ENCODE measurements at regions not wholly inside any gene's neighbourhood (a gene's known extent, or its start where the extent isn't known, plus 50 kb on each side); places are given as distances from the start of the nearest gene placed in this dataset.
"Not testable (repeated sequence)": the region's sequence is repeated elsewhere in the genome, so short reads cannot be mapped to it uniquely, and the experiment has no call there.

DNA sequence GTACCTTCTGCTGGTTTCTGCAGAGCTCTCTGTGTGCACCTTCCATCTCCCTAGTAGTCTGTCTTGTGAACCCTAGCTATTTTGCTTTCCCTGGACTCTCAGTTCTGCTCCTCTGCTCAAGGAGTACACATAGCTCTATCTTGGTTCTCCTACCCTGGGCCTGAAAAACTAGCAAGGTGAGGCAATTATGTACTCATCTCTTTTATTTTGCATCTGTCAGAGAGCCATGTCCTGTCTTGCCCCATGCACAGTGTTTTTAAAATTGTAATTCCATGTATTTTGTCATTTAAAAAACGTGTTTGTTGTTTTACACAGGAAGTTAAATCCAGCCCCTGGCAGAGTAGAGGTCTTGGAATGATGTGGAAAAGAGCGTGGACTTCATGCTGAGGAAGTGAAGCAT, 684.9 kb upstream of the CPEB2 start:
- DNase-seq (ENCODE audit: low spot score) = no peak

- DNase-seq (ENCODE audit: low spot score) = no peak
These were observed 683.6 kb upstream of the CPEB2 start for GRCh38 chr4:14318671-14319070.

DNA sequence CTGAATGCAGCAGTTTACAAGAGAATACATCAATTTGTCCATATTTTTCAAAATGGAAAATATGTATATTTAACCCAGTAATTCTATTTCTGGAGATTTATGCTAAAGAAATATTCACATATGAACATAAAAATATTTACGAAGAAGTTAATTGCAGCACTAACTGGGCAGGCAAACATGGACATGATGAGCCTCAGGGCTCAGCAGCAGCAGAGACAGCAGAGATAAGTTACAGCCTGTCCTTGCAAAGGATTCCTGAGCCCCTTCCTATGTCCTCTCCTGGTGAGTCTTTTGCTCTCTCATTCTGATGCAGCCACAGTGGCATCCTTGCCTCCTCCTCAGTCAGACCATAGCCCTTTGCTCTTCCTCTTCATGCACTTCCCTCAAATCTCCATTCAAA, 680.6 kb upstream of the CPEB2 start:
- DNase-seq (ENCODE audit: low spot score) = no peak

DNA sequence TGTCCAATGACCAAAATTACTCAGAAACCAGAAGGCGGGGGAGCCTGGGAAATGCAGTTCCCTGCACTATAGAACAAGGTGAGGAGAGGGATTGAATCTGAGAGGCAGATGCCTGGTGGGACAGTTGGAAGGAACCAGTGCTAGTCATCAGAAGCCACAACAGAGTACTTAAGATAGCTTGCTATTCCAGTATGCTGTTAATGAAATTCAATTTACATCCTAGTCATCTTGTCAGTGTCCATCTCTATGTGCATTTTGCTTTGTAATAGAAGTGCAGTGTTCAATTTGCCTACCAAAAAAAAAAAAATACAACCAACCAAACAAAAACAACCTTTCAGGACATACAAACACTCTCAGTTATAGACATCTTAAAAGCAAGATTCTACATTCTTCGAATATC, 679.1 kb upstream of the CPEB2 start:
- no peak for DNase-seq (ENCODE audit: low spot score)

DNA sequence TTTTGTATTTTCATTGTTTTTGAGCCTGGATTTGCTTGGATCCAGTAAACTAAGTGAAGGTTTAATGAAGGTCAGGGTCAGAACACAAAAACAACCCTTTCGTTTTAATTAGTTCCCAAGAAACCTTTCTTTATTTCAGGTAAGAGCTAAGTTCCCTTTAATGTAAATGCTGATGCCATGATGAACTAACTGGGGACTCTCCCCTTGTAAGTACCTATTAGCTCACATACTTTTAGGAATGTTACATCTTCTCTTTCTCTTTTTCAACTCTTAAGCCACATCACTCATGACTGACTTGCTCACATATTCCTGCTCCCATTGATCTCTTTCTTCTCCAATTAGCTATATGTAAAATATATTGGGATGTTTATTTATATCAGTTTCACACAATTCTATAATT, 673.1 kb upstream of the CPEB2 start:
- DNase-seq (ENCODE audit: low spot score) = no peak

DNA sequence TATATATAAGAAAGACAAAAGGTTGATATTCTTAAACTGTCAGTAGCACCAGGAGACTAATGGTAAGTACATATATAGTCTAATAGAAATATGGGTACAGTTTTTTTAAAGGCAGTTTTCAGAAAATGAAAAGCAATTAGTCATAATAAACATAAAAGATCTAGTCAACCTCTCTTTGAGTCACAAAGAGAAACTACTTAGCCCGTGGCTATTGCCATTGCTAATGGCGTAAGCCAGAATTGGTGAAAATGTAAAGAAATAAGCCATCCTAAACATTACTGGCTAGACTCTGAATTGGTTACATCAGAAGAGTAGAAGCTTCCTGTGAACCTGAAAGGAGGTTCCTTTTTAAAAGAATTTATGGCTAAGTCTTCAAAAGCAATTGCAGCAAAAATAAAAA, 668.7 kb upstream of the CPEB2 start:
- DNase-seq (ENCODE audit: low spot score) = no peak

DNA sequence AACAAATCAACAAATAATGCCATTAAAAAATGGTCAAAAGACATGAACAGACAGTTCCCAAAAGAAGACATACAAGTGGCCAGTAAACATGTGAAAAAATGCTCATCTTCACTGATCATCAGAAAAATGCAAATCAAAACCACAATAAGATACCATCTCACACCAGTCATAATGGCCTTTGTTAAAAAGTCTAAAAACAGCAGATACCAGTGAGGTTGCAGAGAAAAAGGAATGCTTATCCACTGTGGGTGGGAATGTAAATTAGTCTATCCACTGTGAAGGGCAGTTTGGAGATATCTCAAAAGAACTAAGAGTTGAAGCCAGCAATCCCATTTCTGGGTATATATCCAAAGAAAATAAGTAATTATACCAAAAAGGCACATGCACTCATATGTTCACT, 668.1 kb upstream of the CPEB2 start:
- DNase-seq (ENCODE audit: low spot score) = no peak

DNA sequence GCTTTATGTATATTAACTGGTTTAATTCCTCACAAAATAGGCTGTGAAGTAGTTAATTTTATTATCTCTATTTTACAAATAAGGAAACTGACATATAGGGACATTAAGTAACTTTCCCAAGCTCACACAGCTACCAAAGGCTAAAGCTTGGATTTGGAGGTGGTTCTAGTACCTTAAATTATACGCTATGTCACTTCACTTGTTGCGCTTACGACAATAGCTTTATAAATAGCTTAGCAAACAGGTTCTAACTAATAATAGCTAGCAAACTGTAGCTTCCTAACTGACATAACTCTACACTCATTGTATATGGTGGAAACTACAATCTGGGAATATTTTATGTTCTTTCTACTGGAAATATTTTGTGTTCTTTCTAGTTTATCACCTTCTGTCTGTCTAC, 666.4 kb upstream of the CPEB2 start:
- DNase-seq (ENCODE audit: low spot score) = no peak

DNA sequence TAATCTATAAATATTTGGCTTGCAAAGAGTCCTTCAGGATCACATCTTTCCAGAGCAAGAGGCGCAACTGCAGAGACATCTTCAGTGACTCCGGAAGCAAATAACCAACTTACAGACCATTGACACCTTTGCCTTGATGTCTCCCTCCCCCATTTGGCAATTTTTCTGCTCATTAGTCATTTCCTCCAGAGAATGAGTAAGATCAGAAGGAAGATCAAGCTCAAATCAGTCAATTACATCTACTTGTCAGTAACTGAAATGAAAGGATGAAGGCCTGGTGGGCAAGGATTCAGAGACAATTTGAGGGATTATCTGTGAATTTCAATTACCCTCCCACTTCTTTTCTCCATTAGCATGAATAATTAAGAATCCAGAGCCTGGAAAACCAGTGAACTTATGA, 665.6 kb upstream of the CPEB2 start:
- DNase-seq (ENCODE audit: low spot score) = peak; percentile 19

DNA sequence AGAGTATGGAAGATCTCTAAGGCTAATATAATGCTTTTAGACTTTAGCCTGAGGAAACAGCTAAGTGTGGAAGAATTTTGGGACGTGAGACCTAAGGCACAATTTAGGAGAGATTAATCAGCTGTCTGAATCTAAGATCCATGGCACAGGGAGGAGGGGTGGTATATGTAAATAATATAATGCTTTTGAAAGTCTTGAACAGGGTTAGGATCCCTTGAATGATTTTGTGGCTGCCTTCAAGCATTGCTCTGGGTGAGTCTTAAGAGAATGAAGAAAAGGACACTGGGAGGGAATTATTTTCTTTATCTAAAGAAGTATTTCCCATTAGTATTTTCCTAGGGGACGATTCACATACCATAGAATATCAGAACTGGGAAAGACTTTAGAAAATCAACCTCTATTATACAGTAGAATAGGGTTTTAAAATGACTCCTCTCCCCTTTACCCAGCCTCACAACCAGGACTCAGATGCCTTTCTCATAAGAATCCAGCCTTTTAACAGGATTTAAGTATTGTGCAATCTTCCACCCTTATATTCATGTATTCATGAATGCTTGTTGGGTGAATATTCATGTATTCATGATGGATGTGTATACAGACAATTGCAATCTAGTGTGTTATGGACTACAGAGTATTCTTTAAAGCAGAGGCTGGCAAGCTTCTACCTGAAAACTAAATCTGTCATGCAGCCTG, 664.2 kb upstream of the CPEB2 start:
- DNase-seq (ENCODE audit: low spot score) = no peak

GRCh38 chr4:14338585-14339265, 663.6 kb upstream of the CPEB2 start:
- DNase-seq (ENCODE audit: low spot score) = no peak

DNA sequence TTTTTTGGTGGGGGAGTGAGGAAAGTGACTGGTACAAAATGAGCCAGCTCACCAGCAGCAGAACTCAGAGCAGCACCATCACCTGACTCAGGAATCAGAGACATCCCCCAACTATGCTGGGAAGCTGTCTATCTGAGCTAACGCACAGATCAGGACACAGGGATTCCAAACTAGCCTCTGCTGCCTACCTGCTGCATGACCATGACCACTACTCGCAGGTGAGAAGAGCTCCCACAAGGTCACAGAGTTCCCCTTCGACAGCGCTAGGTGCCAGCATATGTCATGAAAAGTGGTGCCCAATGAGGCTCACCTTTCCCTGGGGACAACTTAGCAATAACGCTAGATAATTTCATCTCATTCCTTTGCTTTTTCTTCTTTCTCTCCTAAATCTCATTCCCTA, 662.6 kb upstream of the CPEB2 start:
- DNase-seq (ENCODE audit: low spot score) = no peak

- no peak for DNase-seq (ENCODE audit: low spot score)
These were observed 662.0 kb upstream of the CPEB2 start for GRCh38 chr4:14340321-14340720.

- DNase-seq (ENCODE audit: low spot score) = no peak
These were observed 658.3 kb upstream of the CPEB2 start for GRCh38 chr4:14343961-14344360.

DNA sequence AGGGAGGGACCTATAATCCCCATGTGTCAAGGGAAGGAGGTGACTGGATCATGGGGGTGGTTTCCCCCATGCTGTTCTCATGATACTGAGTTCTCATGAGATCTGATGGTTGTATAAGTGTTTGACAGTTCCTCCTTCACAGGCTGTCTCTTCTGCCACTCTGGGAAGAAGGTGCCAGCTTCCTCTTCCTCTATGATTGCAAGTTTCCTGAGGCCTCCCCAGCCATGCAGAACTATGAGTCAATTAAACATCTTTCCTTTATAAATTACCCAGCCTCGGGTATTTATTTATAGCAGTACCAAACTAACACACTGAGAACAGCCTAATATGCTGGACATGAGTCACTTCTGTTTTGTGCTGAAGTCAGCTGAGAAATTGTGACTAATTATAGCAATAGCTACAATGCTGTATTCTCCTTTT, 656.9 kb upstream of the CPEB2 start:
- DNase-seq (ENCODE audit: low spot score) = peak; percentile 66

DNA sequence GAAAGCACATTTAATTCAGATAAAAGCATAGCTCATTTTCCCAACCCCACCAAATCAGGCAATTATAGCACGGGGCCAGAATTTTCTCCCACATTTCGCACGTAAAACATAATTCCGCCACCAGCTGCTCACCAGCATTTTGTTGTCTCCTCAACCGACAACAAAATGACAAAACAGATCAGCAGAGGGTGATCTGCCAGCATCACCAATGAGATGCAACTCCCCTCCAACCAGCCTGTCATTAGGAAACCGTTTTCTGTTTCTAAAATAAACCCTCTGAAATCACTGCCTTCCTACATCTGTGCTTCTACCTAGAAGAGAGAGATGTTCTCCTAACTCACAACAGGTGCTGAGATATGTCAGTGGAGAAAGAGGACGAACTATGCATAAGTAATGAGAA, 654.8 kb upstream of the CPEB2 start:
- DNase-seq (ENCODE audit: low spot score) = no peak

- DNase-seq (ENCODE audit: low spot score) = no peak
These were observed 653.8 kb upstream of the CPEB2 start for GRCh38 chr4:14348506-14348905.

DNA sequence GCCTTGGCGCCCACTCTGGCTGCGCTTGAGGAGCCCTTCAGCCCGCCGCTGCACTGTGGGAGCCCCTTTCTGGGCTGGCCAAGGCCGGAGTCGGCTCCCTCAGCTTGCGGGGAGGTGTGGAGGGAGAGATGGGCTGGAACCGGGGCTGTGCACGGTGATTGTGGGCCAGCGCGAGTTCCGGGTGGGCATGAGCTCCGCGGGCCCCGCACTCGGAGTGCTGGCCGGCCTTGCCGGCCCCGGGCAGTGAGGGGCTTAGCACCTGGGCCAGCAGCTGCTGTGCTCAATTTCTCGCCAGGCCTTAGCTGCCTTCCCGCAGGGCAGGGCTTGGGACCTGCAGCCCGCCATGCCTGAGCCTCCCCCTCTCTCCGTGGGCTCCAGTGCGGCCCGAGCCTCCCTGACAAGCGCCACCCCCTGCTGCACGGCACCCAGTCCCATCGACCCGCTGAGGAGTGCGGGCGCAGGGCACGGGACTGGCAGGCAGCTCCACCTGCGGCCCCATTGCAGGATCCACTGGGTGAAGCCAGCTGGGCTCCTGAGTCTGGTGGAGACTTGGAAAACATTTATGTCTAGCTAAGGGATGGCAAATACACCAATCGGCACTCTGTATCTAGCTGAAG, 643.6 kb upstream of the CPEB2 start:
- DNase-seq (ENCODE audit: low spot score) = not testable (repeated sequence)

GRCh38 chr4:14359991-14360390, 642.3 kb upstream of the CPEB2 start:
- no peak for DNase-seq (ENCODE audit: low spot score)

- DNase-seq (ENCODE audit: low spot score) = no peak
These were observed 641.2 kb upstream of the CPEB2 start for GRCh38 chr4:14361084-14361483.

GRCh38 chr4:14362385-14362784, 639.9 kb upstream of the CPEB2 start:
- DNase-seq (ENCODE audit: low spot score) = no peak

- DNase-seq (ENCODE audit: low spot score) = no peak
These were observed 637.2 kb upstream of the CPEB2 start for GRCh38 chr4:14364953-14365536.

- no peak for DNase-seq (ENCODE audit: low spot score)
These were observed 633.9 kb upstream of the CPEB2 start for GRCh38 chr4:14368391-14368790.
